Colonic mucosa (tissue), 4 donors: ENCODE measurements at regions not wholly inside any gene's neighbourhood (a gene's known extent, or its start where the extent isn't known, plus 50 kb on each side); places are given as distances from the start of the nearest gene placed in this dataset.
"Not testable (repeated sequence)": the region's sequence is repeated elsewhere in the genome, so short reads cannot be mapped to it uniquely, and the experiment has no call there.

ENCODE experiments used
- DNase-seq: peaks from one replicate; pipeline ENCODE4 v3.0.0-alpha.2; 2020
- H3K27ac ChIP-seq: fragments of 200-600 bp; one replicate; pipeline ENCODE4 v1.8.0; 2021
- H3K27me3 ChIP-seq: fragments of 200-600 bp; one replicate; pipeline ENCODE4 v1.8.0; 2021
- H3K36me3 ChIP-seq: fragments of 200-600 bp; one replicate; pipeline ENCODE4 v1.8.0; 2021
- H3K4me1 ChIP-seq: fragments of 200-600 bp; one replicate; pipeline ENCODE4 v1.8.0; 2021; ENCODE audit warnings: mild to moderate bottlenecking
- H3K4me3 ChIP-seq: fragments of 200-600 bp; one replicate; pipeline ENCODE4 v1.8.0; 2021
- H3K9ac ChIP-seq, 2 donors: one replicate each; pipeline ENCODE4 v1.7.0; 2013; ENCODE audit warnings: control low read depth in 2 of 2, low read depth in 2 of 2, low read length in 2 of 2
- H3K9me3 ChIP-seq: fragments of 200-600 bp; one replicate; pipeline ENCODE4 v1.8.0; 2021
- CTCF ChIP-seq: fragments of 200-600 bp; IDR thresholded peaks from one replicate; pipeline ENCODE4 v1.8.0; 2022; ENCODE audit warnings: antibody characterized with exemption, mild to moderate bottlenecking
- intact Hi-C: fragments of 100-400 bp; cut with DNase I; formaldehyde crosslinking; loops from one replicate; pipeline ENCODE4 v1.14.1; 2022
- donor health status: healthy.
- donor health status: DM: no; HTN: no; CAD: no.
- donor health status: DM: no; HTN: no; CAD: no.

GRCh38 chr2:13433954-13434353 lies 717.2 kb downstream of the TRIB2 start:
- intact Hi-C loops, result no loop called here
- Histone ChIP-seq H3K9ac (no peak overlapping the region), H3K36me3 (no peaks in the 10 kb centered on the region), H3K4me3 (no peak overlapping the region), H3K9me3 (no peaks in the 10 kb centered on the region), H3K27ac (no peak overlapping the region), H3K27me3 (no peaks in the 10 kb centered on the region), H3K4me1 (no peaks in the 10 kb centered on the region)
- TF ChIP-seq CTCF, result no peak
- DNase-seq, result no peak

- H3K36me3 ChIP-seq, H3K4me1 ChIP-seq, H3K4me3 ChIP-seq, H3K9ac ChIP-seq, H3K27me3 ChIP-seq, H3K9me3 ChIP-seq, DNase-seq, H3K27ac ChIP-seq, intact Hi-C loops: not testable (repeated sequence)
Measured at GRCh38 chr2:13443554-13444261, 727.0 kb downstream of the TRIB2 start.

- TF ChIP-seq CTCF, result no peak
- H3K27ac ChIP-seq, result no peak overlapping the region
- H3K36me3 ChIP-seq, result no peaks in the 10 kb centered on the region
- no peak for DNase-seq
- H3K27me3 ChIP-seq, result no peaks in the 10 kb centered on the region
- H3K4me1 ChIP-seq, result no peaks in the 10 kb centered on the region
- H3K9ac ChIP-seq, result no peak overlapping the region
- no peak overlapping the region for H3K4me3 ChIP-seq
- H3K9me3 ChIP-seq, result no peaks in the 10 kb centered on the region
- intact Hi-C loops, result no loop called here
Measured at GRCh38 chr2:13462464-13462863, 745.7 kb downstream of the TRIB2 start.

- no peak for DNase-seq
- no peak overlapping the region for H3K9ac ChIP-seq
- no peak overlapping the region for H3K27ac ChIP-seq
- no peaks in the 10 kb centered on the region for H3K36me3 ChIP-seq
- intact Hi-C loops, result no loop called here
- no peak for TF ChIP-seq CTCF
- no peaks in the 10 kb centered on the region for H3K9me3 ChIP-seq
- H3K4me3 ChIP-seq, result no peak overlapping the region
- H3K4me1 ChIP-seq, result no peaks in the 10 kb centered on the region
- H3K27me3 ChIP-seq, result no peaks in the 10 kb centered on the region
Measured at GRCh38 chr2:13466076-13466475, 749.3 kb downstream of the TRIB2 start.

- H3K4me1 ChIP-seq, result no peaks in the 10 kb centered on the region
- H3K4me3 ChIP-seq, result no peak overlapping the region
- no peak for TF ChIP-seq CTCF
- H3K27ac ChIP-seq, result no peak overlapping the region
- no peaks in the 10 kb centered on the region for H3K9me3 ChIP-seq
- no peaks in the 10 kb centered on the region for H3K27me3 ChIP-seq
- no peak overlapping the region for H3K9ac ChIP-seq
- intact Hi-C loops, result no loop called here
- DNase-seq, result no peak
- no peaks in the 10 kb centered on the region for H3K36me3 ChIP-seq
Measured at GRCh38 chr2:13474538-13474937, 757.8 kb downstream of the TRIB2 start.

- Histone ChIP-seq H3K9ac (no peak overlapping the region), H3K36me3 (no peaks in the 10 kb centered on the region), H3K4me1 (no peaks in the 10 kb centered on the region), H3K4me3 (no peak overlapping the region), H3K27me3 (no peaks in the 10 kb centered on the region), H3K9me3 (no peaks in the 10 kb centered on the region), H3K27ac (no peak overlapping the region)
- DNase-seq, result no peak
- intact Hi-C loops, result no loop called here
- no peak for TF ChIP-seq CTCF
Measured at GRCh38 chr2:13480057-13480456, 763.3 kb downstream of the TRIB2 start.
